AG10803 (cell line): ENCODE measurements at regions not wholly inside any gene's neighbourhood (a gene's known extent, or its start where the extent isn't known, plus 50 kb on each side); places are given as distances from the start of the nearest gene placed in this dataset.

Experiments used
- DNase-seq: peaks from one replicate; pipeline ENCODE4 v3.0.0; 2010; ENCODE audit warnings: low read depth
- H3K4me3 ChIP-seq: 2 replicates; pipeline ENCODE4 v1.5.1; 2011; ENCODE audit warnings: mild to moderate bottlenecking, low read length, control low read depth
- CTCF ChIP-seq: conservative IDR thresholded peaks from 2 replicates; pipeline ENCODE4 v1.5.1; 2011; ENCODE audit warnings: mild to moderate bottlenecking, low read length, control low read depth, inconsistent platforms

- no peak for DNase-seq
- TF ChIP-seq CTCF, result no peak
- H3K4me3 ChIP-seq, result no peak overlapping the region
Measured at GRCh38 chr9:8036914-8037524, 237.4 kb upstream of the DMAC1 start.

DNA sequence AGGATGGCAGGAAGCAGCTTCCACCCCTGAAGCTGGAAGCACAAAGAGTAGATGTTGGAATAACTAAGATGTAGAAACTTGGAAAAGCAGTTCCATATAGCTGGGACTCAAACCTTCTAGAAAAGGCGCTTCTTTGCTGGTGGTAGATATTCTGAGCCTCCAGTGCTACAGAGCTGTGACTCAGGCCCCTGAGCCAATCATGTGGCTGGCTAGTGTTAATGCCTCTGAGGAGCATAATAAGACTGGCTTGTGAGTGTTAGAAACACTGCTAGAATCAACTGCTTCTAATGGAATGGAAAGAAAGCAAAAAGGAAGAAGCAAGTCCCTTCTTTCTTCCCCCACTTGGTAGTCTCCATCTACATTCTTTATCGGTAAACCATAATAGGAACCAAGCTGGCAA lies 234.2 kb upstream of the DMAC1 start:
- TF ChIP-seq CTCF, result no peak
- no peak for DNase-seq
- H3K4me3 ChIP-seq, result no peak overlapping the region

DNA sequence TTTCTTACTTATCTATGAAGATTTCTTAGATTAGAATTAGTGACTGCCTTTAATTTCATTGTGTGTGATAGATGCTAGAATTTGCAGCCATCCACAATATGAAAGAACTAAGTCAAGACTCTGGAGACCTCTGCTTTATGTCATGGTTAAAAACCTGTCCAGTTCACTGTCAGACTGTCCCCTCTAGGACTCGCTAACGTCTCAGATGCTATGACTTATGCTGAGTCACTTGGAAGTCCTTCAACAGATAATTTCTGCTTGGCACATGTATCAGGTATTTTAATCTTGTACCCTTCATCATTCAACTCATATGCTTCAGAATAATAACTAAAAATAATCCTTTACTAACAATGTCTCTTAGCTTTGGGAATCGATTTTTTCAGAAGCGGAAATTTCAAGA lies 230.5 kb upstream of the DMAC1 start:
- TF ChIP-seq CTCF, result no peak
- no peak overlapping the region for H3K4me3 ChIP-seq
- no peak for DNase-seq

GRCh38 chr9:8027351-8027750 lies 227.8 kb upstream of the DMAC1 start:
- H3K4me3 ChIP-seq, result no peak overlapping the region
- no peak for TF ChIP-seq CTCF
- no peak for DNase-seq

- no peak for DNase-seq
- no peak overlapping the region for H3K4me3 ChIP-seq
- no peak for TF ChIP-seq CTCF
Measured at GRCh38 chr9:8025551-8025950, 226.0 kb upstream of the DMAC1 start.

GRCh38 chr9:8020186-8020585 lies 220.6 kb upstream of the DMAC1 start:
- no peak for DNase-seq
- H3K4me3 ChIP-seq, result no peak overlapping the region
- TF ChIP-seq CTCF, result no peak

GRCh38 chr9:8019636-8020035 lies 220.1 kb upstream of the DMAC1 start:
- no peak overlapping the region for H3K4me3 ChIP-seq
- DNase-seq, result no peak
- TF ChIP-seq CTCF, result no peak
